Brain microvascular endothelial cell (primary cell): ENCODE measurements at regions not wholly inside any gene's neighbourhood (a gene's known extent, or its start where the extent isn't known, plus 50 kb on each side); places are given as distances from the start of the nearest gene placed in this dataset.

Experiments
- DNase-seq: peaks from one replicate; pipeline ENCODE4 v3.0.0-alpha.2; 2020
- H3K27ac ChIP-seq: fragments of 250-450 bp; sonication (Bioruptor Pico); 2 replicates; pipeline ENCODE4 v1.5.1; 2020; ENCODE audit warnings: mild to moderate bottlenecking, moderate library complexity
- H3K27me3 ChIP-seq: fragments of 250-450 bp; sonication (Bioruptor Pico); replicated peaks from 2 replicates; pipeline ENCODE4 v1.5.1; 2020; ENCODE audit warnings: mild to moderate bottlenecking
- H3K36me3 ChIP-seq: fragments of 250-450 bp; sonication (Bioruptor Pico); replicated peaks from 2 replicates; pipeline ENCODE4 v1.5.1; 2020; ENCODE audit warnings: mild to moderate bottlenecking
- H3K4me3 ChIP-seq: 2 replicates; pipeline ENCODE4 v1.5.1; 2011; ENCODE audit warnings: low read depth, mild to moderate bottlenecking, control low read depth, low read length, moderate library complexity
- CTCF ChIP-seq: IDR thresholded peaks from 2 replicates; pipeline ENCODE4 v1.5.1; 2011; ENCODE audit warnings: low read depth, mild to moderate bottlenecking, moderate library complexity, low read length, control low read depth, inconsistent platforms; ENCODE audit errors: missing control alignments
- in situ Hi-C: cut with HindIII; loops from 2 replicates; pipeline ENCODE4 v1.10.0; 2017; ENCODE audit warnings: low sequenced_read_pairs, low pct_ligation_motif_present

DNA sequence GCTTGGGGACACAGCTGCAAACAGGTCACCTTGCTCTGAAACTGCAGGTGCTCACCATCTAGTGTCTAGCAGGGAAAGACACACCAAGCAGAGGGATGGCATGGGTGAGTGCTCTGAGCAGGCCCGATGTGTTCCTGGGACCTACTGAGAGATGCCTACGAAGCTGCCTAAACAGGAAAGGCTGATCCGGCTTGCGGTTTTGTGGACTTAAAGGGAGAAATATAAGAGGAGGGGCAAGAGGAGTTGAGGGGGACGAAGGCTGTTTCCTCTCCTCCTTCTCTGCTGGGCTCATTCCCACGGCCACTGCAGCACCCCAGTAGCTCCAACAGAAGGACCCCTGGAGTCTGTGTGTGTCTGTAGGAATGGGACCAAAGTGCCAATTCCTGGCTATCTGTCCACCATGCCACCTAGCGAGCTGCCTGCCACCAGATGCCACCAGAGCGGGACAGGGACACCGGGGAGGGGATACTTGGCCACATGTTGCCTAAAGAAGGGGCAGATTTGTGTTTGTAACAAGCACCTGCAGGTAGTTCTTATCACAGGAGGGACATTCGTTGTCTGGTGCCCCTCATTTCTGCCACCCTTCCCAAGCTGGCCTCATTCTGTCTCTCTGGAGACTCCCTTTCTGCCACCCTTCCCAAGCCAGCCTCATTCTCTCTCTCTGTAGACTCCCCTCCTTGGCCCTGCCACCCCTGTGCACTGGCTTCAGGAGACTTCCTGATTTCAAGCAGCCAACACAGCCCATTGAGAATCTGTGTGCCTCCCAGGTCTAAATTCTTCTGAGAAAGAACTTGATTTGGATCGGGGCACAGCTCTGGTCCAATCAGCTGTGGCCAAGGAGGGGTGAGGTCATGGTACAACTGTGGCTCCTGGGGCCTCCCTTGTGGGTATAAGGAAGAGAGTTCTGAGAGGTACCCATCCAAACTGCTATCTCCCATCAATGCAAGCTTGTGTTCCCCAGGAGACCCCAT is 221.8 kb downstream of the ANKRD60 start:
- Histone ChIP-seq H3K27ac (no peak overlapping the region), H3K4me3 (no peak overlapping the region), H3K27me3 (no peaks in the 10 kb centered on the region), H3K36me3 (no peaks in the 10 kb centered on the region)
- TF ChIP-seq CTCF, result no peak
- in situ Hi-C loops, result no loop called here
- DNase-seq, result no peak

- no peak for TF ChIP-seq CTCF
- Histone ChIP-seq H3K4me3 (no peak overlapping the region), H3K27ac (no peak overlapping the region), H3K36me3 (no peaks in the 10 kb centered on the region), H3K27me3 (no peaks in the 10 kb centered on the region)
- in situ Hi-C loops, result no loop called here
- no peak for DNase-seq
Observed at GRCh38 chr20:58005581-58006345, 222.7 kb downstream of the ANKRD60 start.

- H3K4me3 ChIP-seq, result no peak overlapping the region
- no peak for TF ChIP-seq CTCF
- in situ Hi-C loops, result no loop called here
- H3K27me3 ChIP-seq, result no peaks in the 10 kb centered on the region
- DNase-seq, result no peak
- H3K27ac ChIP-seq, result no peak overlapping the region
- no peaks in the 10 kb centered on the region for H3K36me3 ChIP-seq
Observed at GRCh38 chr20:58004900-58005299, 223.6 kb downstream of the ANKRD60 start.

- Histone ChIP-seq H3K27me3 (no peaks in the 10 kb centered on the region), H3K4me3 (no peak overlapping the region), H3K36me3 (no peaks in the 10 kb centered on the region), H3K27ac (no peak overlapping the region)
- DNase-seq, result no peak
- in situ Hi-C loops, result no loop called here
- TF ChIP-seq CTCF, result no peak
Observed at GRCh38 chr20:58004146-58004545, 224.3 kb downstream of the ANKRD60 start.

- no peaks in the 10 kb centered on the region for H3K36me3 ChIP-seq
- DNase-seq, result no peak
- H3K4me3 ChIP-seq, result no peak overlapping the region
- no peak for TF ChIP-seq CTCF
- no peak overlapping the region for H3K27ac ChIP-seq
- no peaks in the 10 kb centered on the region for H3K27me3 ChIP-seq
- in situ Hi-C loops, result no loop called here
Observed at GRCh38 chr20:58003525-58003924, 224.9 kb downstream of the ANKRD60 start.
